ENCODE measurements at regions not wholly inside any gene's neighbourhood (a gene's known extent, or its start where the extent isn't known, plus 50 kb on each side); places are given as distances from the start of the nearest gene placed in this dataset.

GRCh38 chr9:93372391-93372790 is 79.1 kb upstream of the FAM120A start:
- Mint-ChIP-seq H3K9me3 (no peaks in the 10 kb centered on the region), H3K4me3 (no peak overlapping the region), H3K27me3 (peaks cover 11% of the 10 kb centered on the region), H3K27ac (no peak overlapping the region), H3K4me1 (no peaks in the 10 kb centered on the region)
- ATAC-seq, result no peak
- DNase-seq, result no peak

DNA sequence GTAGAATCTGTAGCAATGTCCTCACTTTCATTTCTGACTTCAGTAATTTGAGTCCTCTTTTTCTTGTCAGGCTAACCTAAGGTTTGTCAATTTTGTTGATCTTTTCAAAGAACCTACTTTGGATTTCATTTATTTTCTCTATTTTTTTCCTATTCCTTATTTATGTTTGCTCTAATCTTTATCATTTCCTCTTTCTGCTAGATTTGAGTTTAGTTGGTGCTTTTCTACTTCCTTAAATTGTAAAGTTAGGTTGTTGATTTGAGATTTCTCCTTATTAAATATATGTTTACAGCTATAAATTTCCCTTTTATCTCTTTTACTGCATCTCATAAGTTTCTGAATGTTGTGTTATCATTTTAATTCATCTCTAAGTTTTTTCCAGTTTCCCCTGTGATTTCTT is 75.1 kb upstream of the FAM120A start:
- Mint-ChIP-seq H3K4me1 (no peaks in the 10 kb centered on the region), H3K27ac (no peak overlapping the region), H3K27me3 (peaks cover 11% of the 10 kb centered on the region), H3K4me3 (no peak overlapping the region), H3K9me3 (no peaks in the 10 kb centered on the region)
- no peak for DNase-seq
- no peak for ATAC-seq

DNA sequence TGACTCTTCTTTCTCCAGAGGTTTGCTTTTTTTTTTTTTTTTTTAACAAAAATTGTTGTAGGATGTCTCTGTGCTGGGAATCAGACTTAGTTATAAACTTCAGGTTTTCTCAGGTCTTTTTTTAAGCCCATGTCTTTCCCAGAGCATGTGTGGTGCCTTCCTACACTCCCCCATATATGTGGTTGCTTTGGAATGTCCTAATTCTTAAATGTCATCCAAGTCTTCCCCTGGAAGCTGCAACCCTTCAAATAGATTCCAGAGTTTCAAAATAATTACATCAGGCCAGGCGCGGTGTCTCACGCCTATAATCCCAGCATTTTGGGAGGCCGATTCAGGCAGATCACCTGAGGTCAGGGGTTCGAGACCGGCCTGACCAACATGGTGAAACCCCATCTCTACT is 73.2 kb upstream of the FAM120A start:
- Mint-ChIP-seq H3K27ac (no peak overlapping the region), H3K4me3 (no peak overlapping the region), H3K4me1 (no peaks in the 10 kb centered on the region), H3K9me3 (no peaks in the 10 kb centered on the region), H3K27me3 (peaks cover 17% of the 10 kb centered on the region)
- ATAC-seq (no peak), DNase-seq (no peak)

DNA sequence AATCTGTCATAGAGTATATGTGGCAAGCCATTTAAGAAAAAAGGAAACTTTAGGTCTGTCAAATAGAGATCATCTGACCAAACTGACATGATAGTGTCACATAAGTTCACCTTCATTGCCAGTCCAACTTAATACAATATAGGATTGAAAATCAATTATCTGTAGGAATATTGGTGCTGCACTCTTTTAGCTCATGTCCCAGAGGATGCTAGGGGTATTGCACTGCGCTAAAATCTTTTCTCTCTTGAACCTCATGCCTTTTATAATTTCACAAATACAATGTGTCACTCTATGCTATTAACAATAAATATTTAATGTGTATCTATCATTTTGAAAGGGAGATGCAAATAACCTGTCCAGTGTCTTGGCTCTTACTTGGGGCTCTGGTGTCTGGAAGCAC is 72.4 kb upstream of the FAM120A start:
- H3K27ac Mint-ChIP-seq, result no peak overlapping the region
- H3K27me3 Mint-ChIP-seq, result peaks cover 17% of the 10 kb centered on the region
- no peak for ATAC-seq

GRCh38 chr9:93380410-93381060 is 71.0 kb upstream of the FAM120A start:
- DNase-seq (no peak), ATAC-seq (no peak)
- Mint-ChIP-seq H3K27me3 (peaks cover 17% of the 10 kb centered on the region), H3K4me1 (no peaks in the 10 kb centered on the region), H3K9me3 (no peaks in the 10 kb centered on the region), H3K4me3 (no peak overlapping the region), H3K27ac (peak overlapping the region in 1 of 2 donors; percentile 27)

More for the DNA sequence above, 72.4 kb upstream of the FAM120A start:
- Mint-ChIP-seq H3K9me3 (no peaks in the 10 kb centered on the region), H3K4me1 (no peaks in the 10 kb centered on the region), H3K4me3 (no peak overlapping the region)
- no peak for DNase-seq

DNA sequence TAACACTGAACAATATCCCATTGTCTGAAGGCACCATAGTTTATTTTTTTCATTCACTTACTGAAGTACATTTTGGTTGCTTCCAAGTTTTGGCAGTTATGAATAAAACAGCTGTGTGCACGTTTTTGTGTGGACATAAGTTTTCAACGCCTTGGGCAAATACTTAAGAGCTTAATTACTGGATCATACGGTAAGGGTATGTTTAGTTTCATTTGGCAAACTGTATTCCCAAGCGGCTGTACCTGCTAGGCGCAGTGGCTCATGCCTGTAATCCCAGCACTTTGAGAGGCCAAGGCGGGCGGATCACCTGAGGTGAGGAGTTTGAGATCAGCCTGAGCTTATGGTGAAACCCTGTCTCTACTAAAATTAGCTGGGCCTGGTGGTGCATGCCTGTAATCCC is 63.7 kb upstream of the FAM120A start:
- no peak overlapping the region for H3K27ac Mint-ChIP-seq
- no peaks in the 10 kb centered on the region for H3K9me3 Mint-ChIP-seq
- no peaks in the 10 kb centered on the region for H3K27me3 Mint-ChIP-seq
- DNase-seq (no peak), ATAC-seq (no peak)
- H3K4me1 Mint-ChIP-seq, result no peaks in the 10 kb centered on the region
- no peak overlapping the region for H3K4me3 Mint-ChIP-seq

GRCh38 chr9:93390953-93391515 is 60.5 kb upstream of the FAM120A start:
- Mint-ChIP-seq H3K27me3 (no peaks in the 10 kb centered on the region), H3K9me3 (no peaks in the 10 kb centered on the region), H3K4me1 (no peaks in the 10 kb centered on the region), H3K27ac (no peak overlapping the region), H3K4me3 (no peak overlapping the region)
- DNase-seq, result no peak
- ATAC-seq, result no peak

- no peak for ATAC-seq
- H3K27ac Mint-ChIP-seq, result no peak overlapping the region
- H3K9me3 Mint-ChIP-seq, result no peaks in the 10 kb centered on the region
Observed at GRCh38 chr9:93391898-93392297, 59.6 kb upstream of the FAM120A start.

DNA sequence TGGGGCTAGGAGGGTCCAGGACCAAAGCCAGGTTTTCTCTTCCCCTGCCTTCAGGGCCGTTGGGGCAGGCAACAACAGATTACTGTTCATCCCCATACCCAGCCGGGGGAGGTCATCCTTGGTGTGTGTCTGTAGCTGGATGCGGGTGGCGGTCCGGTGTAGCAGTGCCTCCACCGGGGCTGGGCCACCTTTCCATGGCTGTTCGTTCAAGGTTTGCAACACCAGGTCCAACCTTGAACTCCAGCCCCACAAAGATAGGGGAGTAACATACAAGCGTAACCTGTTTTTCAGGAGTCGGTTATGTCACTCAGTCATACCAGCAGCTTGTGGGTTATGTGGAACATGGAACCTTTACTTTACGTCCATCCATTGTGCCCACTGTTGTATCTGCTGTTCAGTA is 58.5 kb upstream of the FAM120A start:
- H3K9me3 Mint-ChIP-seq, result no peaks in the 10 kb centered on the region
- no peak overlapping the region for H3K4me3 Mint-ChIP-seq
- no peak overlapping the region for H3K27ac Mint-ChIP-seq
- H3K4me1 Mint-ChIP-seq, result no peaks in the 10 kb centered on the region
- DNase-seq, result no peak
- H3K27me3 Mint-ChIP-seq, result no peaks in the 10 kb centered on the region
- ATAC-seq, result no peak

More at GRCh38 chr9:93391898-93392297, 59.6 kb upstream of the FAM120A start:
- no peak for DNase-seq
- no peaks in the 10 kb centered on the region for H3K4me1 Mint-ChIP-seq
- H3K27me3 Mint-ChIP-seq, result no peaks in the 10 kb centered on the region
- H3K4me3 Mint-ChIP-seq, result no peak overlapping the region

Measured in stimulated activated naive CD8-positive, alpha-beta T cell treated with anti-CD3 and anti-CD28 coated beads, Interleukin-15, amount 100 ng/mL, for 72 hours (primary cell).